Vagina (tissue), 2 donors: ENCODE measurements at regions not wholly inside any gene's neighbourhood (a gene's known extent, or its start where the extent isn't known, plus 50 kb on each side); places are given as distances from the start of the nearest gene placed in this dataset.

Source experiments
- POLR2A ChIP-seq, 2 donors: fragments of 450-650 bp; IDR thresholded peaks; one replicate each; pipeline ENCODE4 v1.6.1; 2017; ENCODE audit warnings: antibody characterized with exemption in 2 of 2, mild to moderate bottlenecking in 2 of 2, moderate library complexity in 2 of 2
- POLR2AphosphoS5 ChIP-seq, 2 donors: sonication (generic); formaldehyde crosslinking; IDR thresholded peaks; one replicate each; pipeline ENCODE4 v1.9.0; 2017; ENCODE audit warnings: antibody characterized with exemption in 2 of 2, mild to moderate bottlenecking in 2 of 2, low read depth in 1 of 2; ENCODE audit not compliant: insufficient read depth in 1 of 2
- TF ChIP-seq, protein P1 (sequence below), 3 experiments: fragments of 450-650 bp in 2 of 3; fragments of 200-600 bp in 1 of 3; sonication (generic) in 1 of 3; IDR thresholded peaks; one replicate each; pipeline ENCODE4 v1.5.1; 2017 to 2019; ENCODE audit warnings: antibody characterized with exemption in 3 of 3, mild to moderate bottlenecking in 2 of 3, moderate library complexity in 2 of 3

DNA sequence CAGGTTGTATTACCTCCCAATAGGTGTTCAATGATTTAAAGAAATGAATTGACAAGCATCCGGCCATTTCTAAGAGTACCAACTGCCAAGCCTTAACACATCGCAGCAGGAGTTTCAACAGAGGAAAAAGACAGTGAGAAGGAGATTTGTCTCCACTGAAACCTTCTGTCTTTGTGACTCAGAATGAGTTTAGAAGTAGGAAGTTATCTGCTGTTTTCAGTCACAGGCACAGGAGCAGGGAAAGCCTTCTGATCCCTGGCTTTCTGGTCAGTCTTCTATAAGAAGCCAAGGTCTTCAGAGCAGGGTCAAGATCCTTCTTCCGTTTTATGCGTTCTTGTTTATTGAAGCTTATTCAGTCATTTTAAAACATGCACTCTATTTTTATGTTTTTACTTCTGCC, 390.7 kb upstream of the PCSK5 start:
- TF ChIP-seq, protein P1, sequence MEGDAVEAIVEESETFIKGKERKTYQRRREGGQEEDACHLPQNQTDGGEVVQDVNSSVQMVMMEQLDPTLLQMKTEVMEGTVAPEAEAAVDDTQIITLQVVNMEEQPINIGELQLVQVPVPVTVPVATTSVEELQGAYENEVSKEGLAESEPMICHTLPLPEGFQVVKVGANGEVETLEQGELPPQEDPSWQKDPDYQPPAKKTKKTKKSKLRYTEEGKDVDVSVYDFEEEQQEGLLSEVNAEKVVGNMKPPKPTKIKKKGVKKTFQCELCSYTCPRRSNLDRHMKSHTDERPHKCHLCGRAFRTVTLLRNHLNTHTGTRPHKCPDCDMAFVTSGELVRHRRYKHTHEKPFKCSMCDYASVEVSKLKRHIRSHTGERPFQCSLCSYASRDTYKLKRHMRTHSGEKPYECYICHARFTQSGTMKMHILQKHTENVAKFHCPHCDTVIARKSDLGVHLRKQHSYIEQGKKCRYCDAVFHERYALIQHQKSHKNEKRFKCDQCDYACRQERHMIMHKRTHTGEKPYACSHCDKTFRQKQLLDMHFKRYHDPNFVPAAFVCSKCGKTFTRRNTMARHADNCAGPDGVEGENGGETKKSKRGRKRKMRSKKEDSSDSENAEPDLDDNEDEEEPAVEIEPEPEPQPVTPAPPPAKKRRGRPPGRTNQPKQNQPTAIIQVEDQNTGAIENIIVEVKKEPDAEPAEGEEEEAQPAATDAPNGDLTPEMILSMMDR (IDR thresholded peaks at IDR 0.05): no peak
- TF ChIP-seq POLR2AphosphoS5 (IDR thresholded peaks at IDR 0.05; ENCODE audit: insufficient read depth in 1 of 2, low read depth in 1 of 2) (no peak), POLR2A (IDR thresholded peaks at IDR 0.05) (no peak)
